ENCODE measurements at regions not wholly inside any gene's neighbourhood (a gene's known extent, or its start where the extent isn't known, plus 50 kb on each side); places are given as distances from the start of the nearest gene placed in this dataset.

DNA sequence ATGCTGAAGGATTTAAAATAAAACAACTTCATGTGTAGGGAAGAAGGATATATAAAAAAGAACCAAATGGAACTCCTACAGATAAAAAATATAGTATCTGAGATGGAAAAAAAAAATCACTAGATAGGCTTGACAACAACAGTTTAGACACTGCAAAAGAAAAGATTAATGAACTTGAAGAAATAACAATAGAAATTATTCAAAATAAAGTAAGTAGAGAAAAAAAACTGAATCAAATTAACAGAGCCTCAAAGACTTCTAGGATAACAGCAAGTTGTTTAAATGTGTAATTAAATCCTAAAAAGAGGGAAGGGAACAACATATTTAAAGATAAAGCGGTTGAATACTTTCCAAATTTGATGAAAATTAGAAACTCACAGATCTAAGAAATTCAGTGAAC, 316.3 kb upstream of the ECI2 start (continued):
- TF ChIP-seq ETS1 (IDR thresholded peaks at IDR 0.05) (no peak), POLR2AphosphoS5 (IDR thresholded peaks at IDR 0.05; ENCODE audit: low read depth) (no peak), CREB1 (CRISPR knock-in tag; IDR thresholded peaks at IDR 0.05; ENCODE audit: low read depth) (no peak), NANOG (IDR thresholded peaks at IDR 0.05; ENCODE audit: borderline replicate concordance) (no peak), ZNF331 (CRISPR knock-in tag; IDR thresholded peaks at IDR 0.05; ENCODE audit: low read depth) (no peak), ZNF114 (CRISPR knock-in tag; IDR thresholded peaks at IDR 0.05) (no peak)

- Histone ChIP-seq H3K36me3 (ENCODE audit: insufficient read depth) (no peaks in the 10 kb centered on the region; the same call in 1 of the 2 replicates), H3K4me3 (no peak overlapping the region), H3K9me2 (ENCODE audit: insufficient read depth) (peaks cover 3% of the 10 kb centered on the region; the same call in 1 of the 2 replicates), H3K27ac (ENCODE audit: low read depth) (no peak overlapping the region), H3K4me2 (no peak overlapping the region), H3K4me1 (ENCODE audit: insufficient read depth) (no peaks in the 10 kb centered on the region), H4K20me1 (replicated peaks; ENCODE audit: insufficient read depth) (no peaks in the 10 kb centered on the region), H3F3A (replicated peaks; ENCODE audit: low read depth) (no peaks in the 10 kb centered on the region), H3K27me3 (ENCODE audit: insufficient read depth) (no peaks in the 10 kb centered on the region), H2AFZ (no peak overlapping the region), H3K79me2 (replicated peaks; ENCODE audit: insufficient read depth) (no peaks in the 10 kb centered on the region)
- ATAC-seq = no peak
- no peak overlapping the region for H3K27ac Mint-ChIP-seq
- no peak for DNase-seq (ENCODE audit: low spot score)
- no peak overlapping the region for H3K4me3 Mint-ChIP-seq
- no peaks in the 10 kb centered on the region for H3K4me1 Mint-ChIP-seq
- peaks cover 8% of the 10 kb centered on the region; the same call in 2 of the 3 replicates for H3K36me3 Mint-ChIP-seq (ENCODE audit: low read depth)
- no peaks in the 10 kb centered on the region for H3K27me3 Mint-ChIP-seq (ENCODE audit: insufficient read depth, low read depth, poor library complexity)
- H3K9me3 Mint-ChIP-seq = peaks cover 14% of the 10 kb centered on the region; the same call in 2 of the 3 replicates
- TF ChIP-seq ZNF331 (CRISPR knock-in tag; IDR thresholded peaks at IDR 0.05; ENCODE audit: low read depth) (no peak), POLR2AphosphoS5 (IDR thresholded peaks at IDR 0.05; ENCODE audit: low read depth) (no peak), EZH2 (IDR thresholded peaks at IDR 0.05; ENCODE audit: low read depth, unreplicated experiment) (no peak), ZNF462 (CRISPR knock-in tag; IDR thresholded peaks at IDR 0.05) (no peak), ZNF114 (CRISPR knock-in tag; IDR thresholded peaks at IDR 0.05) (no peak), NANOG (IDR thresholded peaks at IDR 0.05; ENCODE audit: borderline replicate concordance) (no peak), JUNB (IDR thresholded peaks at IDR 0.05; ENCODE audit: unreplicated experiment) (no peak), CREB1 (CRISPR knock-in tag; IDR thresholded peaks at IDR 0.05; ENCODE audit: low read depth) (no peak), EZH2phosphoT487 (IDR thresholded peaks at IDR 0.05; ENCODE audit: unreplicated experiment) (no peak)
- TF ChIP-seq, protein P1, sequence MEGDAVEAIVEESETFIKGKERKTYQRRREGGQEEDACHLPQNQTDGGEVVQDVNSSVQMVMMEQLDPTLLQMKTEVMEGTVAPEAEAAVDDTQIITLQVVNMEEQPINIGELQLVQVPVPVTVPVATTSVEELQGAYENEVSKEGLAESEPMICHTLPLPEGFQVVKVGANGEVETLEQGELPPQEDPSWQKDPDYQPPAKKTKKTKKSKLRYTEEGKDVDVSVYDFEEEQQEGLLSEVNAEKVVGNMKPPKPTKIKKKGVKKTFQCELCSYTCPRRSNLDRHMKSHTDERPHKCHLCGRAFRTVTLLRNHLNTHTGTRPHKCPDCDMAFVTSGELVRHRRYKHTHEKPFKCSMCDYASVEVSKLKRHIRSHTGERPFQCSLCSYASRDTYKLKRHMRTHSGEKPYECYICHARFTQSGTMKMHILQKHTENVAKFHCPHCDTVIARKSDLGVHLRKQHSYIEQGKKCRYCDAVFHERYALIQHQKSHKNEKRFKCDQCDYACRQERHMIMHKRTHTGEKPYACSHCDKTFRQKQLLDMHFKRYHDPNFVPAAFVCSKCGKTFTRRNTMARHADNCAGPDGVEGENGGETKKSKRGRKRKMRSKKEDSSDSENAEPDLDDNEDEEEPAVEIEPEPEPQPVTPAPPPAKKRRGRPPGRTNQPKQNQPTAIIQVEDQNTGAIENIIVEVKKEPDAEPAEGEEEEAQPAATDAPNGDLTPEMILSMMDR (conservative IDR thresholded peaks at IDR 0.05; ENCODE audit: low read depth in 2 of 2) = no peak
- TF ChIP-seq, protein P2, sequence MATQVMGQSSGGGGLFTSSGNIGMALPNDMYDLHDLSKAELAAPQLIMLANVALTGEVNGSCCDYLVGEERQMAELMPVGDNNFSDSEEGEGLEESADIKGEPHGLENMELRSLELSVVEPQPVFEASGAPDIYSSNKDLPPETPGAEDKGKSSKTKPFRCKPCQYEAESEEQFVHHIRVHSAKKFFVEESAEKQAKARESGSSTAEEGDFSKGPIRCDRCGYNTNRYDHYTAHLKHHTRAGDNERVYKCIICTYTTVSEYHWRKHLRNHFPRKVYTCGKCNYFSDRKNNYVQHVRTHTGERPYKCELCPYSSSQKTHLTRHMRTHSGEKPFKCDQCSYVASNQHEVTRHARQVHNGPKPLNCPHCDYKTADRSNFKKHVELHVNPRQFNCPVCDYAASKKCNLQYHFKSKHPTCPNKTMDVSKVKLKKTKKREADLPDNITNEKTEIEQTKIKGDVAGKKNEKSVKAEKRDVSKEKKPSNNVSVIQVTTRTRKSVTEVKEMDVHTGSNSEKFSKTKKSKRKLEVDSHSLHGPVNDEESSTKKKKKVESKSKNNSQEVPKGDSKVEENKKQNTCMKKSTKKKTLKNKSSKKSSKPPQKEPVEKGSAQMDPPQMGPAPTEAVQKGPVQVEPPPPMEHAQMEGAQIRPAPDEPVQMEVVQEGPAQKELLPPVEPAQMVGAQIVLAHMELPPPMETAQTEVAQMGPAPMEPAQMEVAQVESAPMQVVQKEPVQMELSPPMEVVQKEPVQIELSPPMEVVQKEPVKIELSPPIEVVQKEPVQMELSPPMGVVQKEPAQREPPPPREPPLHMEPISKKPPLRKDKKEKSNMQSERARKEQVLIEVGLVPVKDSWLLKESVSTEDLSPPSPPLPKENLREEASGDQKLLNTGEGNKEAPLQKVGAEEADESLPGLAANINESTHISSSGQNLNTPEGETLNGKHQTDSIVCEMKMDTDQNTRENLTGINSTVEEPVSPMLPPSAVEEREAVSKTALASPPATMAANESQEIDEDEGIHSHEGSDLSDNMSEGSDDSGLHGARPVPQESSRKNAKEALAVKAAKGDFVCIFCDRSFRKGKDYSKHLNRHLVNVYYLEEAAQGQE (IDR thresholded peaks at IDR 0.05; ENCODE audit: unreplicated experiment) = no peak
Measured at GRCh38 chr6:4451081-4451480, 315.7 kb upstream of the ECI2 start.

All from GM23338 (cell line).